GM18505 (cell line): ENCODE measurements at regions not wholly inside any gene's neighbourhood (a gene's known extent, or its start where the extent isn't known, plus 50 kb on each side); places are given as distances from the start of the nearest gene placed in this dataset.
"Not testable (repeated sequence)": the region's sequence is repeated elsewhere in the genome, so short reads cannot be mapped to it uniquely, and the experiment has no call there.

Experiments
- ATAC-seq: cut with Tn5 transposase; IDR thresholded peaks from one replicate; pipeline ENCODE4 v1.9.1; 2021; ENCODE audit not compliant: unreplicated experiment
- POLR2A ChIP-seq: IDR thresholded peaks from 4 replicates; pipeline ENCODE4 v1.6.1; 2011; ENCODE audit warnings: borderline replicate concordance; ENCODE audit not compliant: insufficient read depth, insufficient read length; ENCODE audit errors: extremely low read depth

DNA sequence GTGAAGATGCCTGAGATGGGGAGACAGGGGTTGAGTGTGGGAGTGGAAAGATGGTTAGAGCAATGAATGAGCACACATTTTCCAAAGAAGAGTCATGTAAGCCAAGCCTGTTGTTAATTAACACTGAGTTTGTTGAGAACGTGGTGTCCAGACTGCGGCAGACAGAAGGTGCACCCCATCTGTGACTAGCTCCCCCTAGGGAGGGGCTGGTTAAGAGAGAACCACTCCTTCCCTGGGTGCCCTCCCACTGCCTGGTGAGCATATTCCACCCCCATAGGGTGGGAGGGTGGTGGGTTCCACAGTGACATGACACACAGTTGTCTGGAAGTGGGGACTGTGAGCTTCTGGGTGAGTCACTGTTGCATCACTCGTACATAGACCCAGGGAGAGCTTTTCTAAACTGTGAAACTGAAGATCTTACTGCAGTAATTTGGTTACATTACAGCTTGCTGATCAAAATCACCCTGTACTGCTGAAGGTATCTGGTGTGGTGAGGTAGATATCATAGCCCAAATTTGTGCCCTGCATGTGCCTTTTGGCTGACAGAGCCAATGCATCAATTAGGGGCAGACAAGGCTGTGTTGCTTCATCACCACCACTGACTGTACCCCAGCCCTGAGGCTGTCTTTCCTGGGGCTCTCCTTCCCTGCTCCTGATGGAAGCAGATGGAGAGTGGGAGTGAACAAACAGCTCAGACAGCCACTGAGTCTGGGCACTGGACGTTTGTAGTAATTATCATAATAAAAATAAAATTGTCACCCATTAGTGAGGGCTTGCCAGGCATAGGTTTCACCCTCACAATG lies 150.9 kb downstream of the EMP1 start:
- TF ChIP-seq POLR2A = no peak
- ATAC-seq = no peak

DNA sequence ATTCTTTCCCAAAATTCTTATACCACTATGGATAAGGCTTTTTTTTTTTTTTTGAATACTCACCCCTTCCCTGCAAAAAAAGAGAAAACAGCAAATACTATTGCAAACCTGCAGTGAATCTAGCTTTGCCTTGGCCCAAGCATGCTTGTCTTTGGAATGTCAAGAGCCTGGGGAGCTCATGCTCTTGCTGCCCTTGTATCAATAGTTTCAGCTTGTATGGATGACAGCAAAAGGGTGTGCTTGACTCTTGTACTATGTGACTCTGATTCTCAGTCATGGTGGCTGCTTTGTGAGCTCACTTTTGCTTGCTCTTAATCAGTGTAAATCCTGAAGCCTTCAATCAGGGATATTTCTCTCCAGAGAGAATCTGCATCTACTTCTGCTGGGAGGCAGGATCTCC lies 149.2 kb downstream of the EMP1 start:
- TF ChIP-seq POLR2A = no peak
- no peak for ATAC-seq

DNA sequence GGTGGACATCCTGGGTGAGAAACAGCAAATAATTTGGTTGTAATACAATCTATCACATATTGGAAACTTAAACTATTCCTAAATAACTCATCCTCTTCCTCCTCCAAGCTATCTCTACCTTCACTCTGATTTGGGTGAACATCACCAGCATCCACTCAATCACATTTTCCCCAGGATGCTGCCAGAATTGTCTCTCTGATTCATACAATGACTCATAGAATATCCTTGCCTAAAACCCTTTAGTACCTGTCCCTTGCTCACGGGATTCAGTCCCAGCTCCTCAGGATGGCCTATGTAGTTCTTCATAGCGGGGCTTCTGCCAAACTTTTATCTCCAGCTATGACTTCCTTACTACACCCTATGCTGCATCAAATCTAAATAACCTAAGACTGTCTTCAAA lies 146.8 kb downstream of the EMP1 start:
- no peak for ATAC-seq
- TF ChIP-seq POLR2A = no peak

DNA sequence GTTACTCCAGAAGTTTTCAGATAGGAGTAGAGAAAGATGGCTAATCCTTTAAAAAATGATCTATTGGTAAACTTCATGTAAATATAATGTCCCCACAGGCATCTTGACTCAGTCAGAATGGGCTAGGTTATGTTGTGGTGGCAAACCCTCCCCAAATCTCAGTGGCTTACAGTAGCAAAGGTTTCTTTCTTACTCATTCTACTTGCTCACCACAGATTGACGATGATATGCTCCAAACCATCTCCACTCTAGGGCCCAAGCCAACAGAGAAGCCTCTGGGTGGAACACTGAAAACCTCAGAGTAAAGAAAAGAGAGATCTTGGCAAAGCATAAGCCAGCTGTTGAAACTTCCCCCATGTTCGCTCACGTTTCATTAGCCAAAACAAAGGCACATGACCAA lies 146.4 kb downstream of the EMP1 start:
- no peak for TF ChIP-seq POLR2A
- no peak for ATAC-seq

DNA sequence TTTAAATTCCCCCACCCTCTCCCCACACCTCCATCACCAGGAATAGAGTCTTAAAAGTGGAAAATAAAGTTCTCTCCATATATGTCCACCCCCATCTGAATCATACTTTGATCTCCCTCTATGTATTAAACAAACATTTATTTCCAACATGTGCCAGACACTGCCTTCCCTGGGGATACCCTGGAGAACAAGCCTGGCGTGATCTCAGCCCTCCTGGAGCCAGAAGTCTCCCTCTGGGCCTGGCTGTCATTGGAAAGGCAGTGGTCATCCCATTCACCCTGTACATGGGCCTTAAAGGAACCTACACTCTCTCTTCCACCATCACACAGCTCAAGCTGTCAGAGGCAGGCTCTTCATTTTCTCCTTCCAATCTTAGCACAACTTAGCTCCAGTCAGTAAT lies 143.6 kb downstream of the EMP1 start:
- no peak for ATAC-seq
- TF ChIP-seq POLR2A = no peak

DNA sequence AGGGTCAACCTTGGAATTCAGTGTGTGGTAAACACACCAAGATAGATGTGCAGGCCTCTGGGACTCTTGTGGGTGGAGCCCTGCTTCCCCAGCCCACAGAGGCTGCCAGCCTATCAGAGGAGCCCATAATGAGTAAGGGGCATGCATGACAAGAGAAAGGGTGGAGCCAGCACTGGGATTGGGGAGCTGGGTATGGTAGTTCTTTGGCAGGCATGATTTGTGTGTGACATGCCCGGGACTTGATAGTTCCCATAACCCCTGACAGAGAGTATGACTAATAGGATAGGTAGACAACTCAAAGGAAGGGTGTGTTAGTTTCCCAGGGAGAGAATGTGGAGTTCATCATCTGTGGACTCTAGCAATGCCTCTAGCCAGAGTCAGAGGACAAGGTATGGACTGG lies 143.0 kb downstream of the EMP1 start:
- no peak for TF ChIP-seq POLR2A
- no peak for ATAC-seq

DNA sequence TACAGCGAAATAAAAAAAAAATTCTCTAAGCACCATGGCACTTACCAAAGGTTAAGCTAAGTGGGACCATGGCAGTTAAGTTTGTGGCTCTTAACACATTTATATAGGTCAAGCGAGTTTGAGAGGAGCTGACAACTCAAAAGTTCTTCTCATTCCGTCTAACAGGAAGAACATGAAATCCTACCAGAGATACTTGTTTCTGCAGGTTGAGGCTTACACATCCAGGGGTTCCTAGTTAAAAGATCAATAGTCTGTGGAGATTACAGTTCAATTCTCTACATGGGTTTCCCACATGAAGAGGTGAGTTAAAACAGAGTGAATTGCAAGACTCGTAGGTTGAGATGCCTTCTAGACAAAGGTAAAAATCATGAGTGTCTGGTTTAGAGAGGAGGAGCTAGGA lies 142.6 kb downstream of the EMP1 start:
- TF ChIP-seq POLR2A = no peak
- no peak for ATAC-seq

DNA sequence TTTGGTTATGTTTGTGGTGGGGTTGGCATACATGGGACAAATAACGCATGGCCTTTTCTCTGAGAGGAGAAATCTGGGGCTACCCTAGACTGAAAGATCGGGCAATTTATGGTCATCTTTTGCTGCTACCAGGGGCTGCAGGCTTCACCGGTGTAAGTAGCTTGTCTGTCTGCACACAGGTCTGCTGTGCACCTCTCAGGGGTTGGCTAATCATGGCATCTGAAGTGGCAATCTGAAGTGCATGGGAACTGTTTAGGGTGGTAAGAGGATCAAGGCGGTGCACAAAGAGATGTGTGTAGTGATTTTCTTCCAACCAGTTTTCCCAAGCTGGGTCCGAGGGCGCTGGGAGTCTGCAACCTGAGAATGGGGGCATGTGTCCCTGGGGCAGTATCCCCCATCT lies 141.3 kb downstream of the EMP1 start:
- ATAC-seq = no peak
- TF ChIP-seq POLR2A = no peak

DNA sequence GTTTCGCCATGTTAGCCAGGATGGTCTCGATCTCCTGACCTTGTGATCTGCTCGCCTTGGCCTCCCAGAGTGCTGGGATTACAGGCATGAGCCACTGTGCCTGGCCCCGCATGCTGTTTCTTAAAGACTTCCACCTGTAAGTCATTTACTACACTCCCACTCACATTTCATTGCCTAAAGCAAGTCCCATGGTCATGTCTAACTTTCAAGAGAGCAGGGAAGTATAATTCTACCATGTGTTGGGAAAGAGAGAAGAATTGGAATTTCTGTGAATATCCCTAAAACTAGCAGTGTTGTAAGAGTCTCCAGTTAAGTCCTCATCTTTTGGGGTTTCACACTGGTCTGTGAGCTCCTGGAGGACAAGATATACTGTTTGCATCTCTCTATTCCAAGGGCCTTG lies 139.7 kb downstream of the EMP1 start:
- ATAC-seq = no peak

DNA sequence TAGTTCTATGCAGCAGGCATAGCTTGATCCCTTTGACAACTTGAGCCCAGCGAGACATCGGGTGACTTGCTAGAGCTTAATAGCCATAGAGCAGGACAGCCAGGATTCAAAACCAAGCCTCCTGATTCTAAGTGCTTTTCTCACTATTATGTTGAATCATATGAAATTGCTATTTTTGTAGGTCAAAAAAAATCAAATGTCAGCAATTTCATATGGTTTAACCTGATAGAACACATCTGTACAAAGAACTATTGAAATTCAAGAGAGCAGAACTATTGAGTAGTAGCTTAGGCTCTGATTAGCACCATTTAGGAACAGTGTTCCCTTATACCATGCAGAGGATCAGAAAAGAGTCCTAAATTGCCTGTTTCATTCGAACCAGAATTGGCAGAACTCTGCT lies 132.0 kb downstream of the EMP1 start:
- no peak for TF ChIP-seq POLR2A
- no peak for ATAC-seq

More for the DNA sequence above, 139.7 kb downstream of the EMP1 start:
- TF ChIP-seq POLR2A = no peak

DNA sequence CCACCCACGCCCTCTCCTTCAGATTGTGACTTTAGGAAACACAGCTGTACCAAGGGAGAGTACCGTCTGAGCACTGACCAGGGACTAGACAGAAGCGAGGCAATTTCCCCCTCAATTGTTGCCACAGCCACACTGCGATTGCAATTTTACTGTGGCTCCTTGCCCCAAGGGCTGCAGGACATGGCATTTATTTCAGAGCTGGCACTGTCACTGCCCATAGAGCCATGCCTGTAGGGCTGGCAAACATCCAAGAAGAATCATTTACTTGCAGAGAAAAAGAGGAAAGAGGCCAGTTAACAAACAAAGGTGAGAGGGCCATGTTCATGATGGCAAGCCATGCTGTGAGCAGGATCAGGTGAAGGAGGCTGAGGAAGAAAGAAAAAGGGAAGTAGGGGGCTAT lies 129.6 kb downstream of the EMP1 start:
- no peak for ATAC-seq
- no peak for TF ChIP-seq POLR2A

DNA sequence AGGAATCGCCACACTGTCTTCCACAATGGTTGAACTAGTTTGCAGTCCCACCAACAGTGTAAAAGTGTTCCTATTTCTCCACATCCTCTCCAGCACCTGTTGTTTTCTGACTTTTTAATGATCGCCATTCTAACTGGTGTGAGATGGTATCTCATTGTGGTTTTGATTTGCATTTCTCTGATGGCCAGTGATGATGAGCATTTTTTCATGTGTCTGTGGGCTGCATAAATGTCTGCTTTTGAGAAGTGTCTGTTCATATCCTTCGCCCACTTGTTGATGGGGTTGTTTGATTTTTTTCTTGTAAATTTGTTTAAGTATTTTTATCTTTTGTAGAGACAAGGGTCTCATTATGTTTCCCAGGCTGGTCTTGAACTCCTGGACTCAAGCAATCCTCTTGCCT lies 128.5 kb downstream of the EMP1 start:
- not testable (repeated sequence) for ATAC-seq

DNA sequence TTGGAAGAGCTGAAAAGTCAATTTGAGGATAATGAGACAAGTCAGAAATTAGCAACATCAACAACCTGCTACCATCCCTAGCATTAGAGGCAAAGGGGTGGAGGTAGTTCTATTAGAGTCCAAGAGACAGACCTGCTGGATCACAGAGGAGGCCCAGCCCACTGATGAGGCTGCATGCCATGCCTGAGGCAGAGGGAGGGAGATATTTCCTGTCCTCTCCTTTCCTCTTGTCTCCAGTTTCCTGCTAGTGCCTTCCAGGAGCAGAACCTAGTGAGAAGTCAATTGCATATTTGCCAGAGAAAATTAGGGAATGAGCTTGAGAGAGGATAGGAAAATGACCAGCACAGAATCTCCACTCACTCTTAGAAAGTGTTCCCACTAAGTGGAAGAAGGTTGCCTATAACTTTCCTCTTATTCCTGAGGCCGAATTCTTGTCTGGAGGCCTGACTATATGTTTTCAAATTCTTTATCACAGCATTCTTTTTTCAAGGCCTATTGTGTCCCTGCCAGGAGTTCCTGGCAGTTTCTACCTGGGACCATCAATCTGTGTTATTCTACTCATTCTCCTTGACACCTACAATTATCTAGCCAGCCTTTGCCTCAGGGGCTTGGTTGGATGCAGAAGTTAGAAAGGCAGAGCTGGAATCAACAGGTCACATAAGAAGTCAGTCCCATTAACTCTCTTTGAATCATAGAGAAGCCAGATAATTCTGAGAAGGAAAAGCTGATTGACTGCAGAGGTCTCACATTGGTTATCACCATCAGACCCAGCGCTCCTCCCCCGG lies 121.9 kb downstream of the EMP1 start:
- no peak for ATAC-seq
- TF ChIP-seq POLR2A = no peak

DNA sequence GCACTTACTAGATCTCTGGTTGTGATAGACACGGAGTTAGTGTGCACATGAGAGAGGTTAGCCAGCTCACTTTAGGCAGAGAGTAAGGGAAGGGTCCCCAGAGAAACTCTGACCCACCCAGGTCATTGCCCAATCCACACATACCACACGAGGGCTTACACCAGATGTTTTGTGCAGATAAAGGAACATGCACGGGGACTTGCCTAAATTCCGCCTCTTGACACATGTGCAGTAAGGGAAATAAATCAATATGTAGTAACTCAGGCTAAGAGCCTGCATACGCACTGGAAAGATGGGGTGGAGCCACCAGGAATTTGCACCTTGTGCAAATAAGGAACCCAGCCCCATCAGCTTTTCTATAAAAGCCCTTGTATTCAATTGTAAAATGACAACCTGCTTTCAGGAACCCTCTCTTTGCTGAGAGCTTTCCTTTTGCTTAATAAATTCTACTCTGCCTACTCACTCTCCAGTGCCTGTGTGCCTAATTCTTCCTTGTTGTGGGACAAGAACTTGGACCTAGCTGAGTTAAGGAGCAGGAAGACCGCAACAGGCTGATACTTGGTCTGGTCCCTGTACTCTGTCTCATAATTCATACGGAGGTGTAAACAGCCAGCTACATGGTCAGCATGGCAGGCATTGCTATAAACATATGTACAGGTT lies 120.2 kb downstream of the EMP1 start:
- no peak for TF ChIP-seq POLR2A
- no peak for ATAC-seq
